Hepatocyte (in vitro differentiated cells): ENCODE measurements at regions not wholly inside any gene's neighbourhood (a gene's known extent, or its start where the extent isn't known, plus 50 kb on each side); places are given as distances from the start of the nearest gene placed in this dataset.

Source experiments
- DNase-seq: peaks from one replicate; pipeline ENCODE4 v3.0.0-alpha.2; 2016; ENCODE audit warnings: low spot score
- H2AFZ ChIP-seq: fragments of 200-600 bp; sonication (generic); 2 replicates; pipeline ENCODE4 v1.6.0; 2016; ENCODE audit warnings: antibody characterized with exemption, mild to moderate bottlenecking
- H3K27ac ChIP-seq: fragments of 200-600 bp; sonication (generic); 2 replicates; pipeline ENCODE4 v1.5.1; 2016; ENCODE audit warnings: mild to moderate bottlenecking
- H3K27me3 ChIP-seq: fragments of 200-600 bp; sonication (generic); 2 replicates; pipeline ENCODE4 v1.6.1; 2016
- H3K36me3 ChIP-seq: fragments of 200-600 bp; sonication (generic); replicated peaks from 2 replicates; pipeline ENCODE4 v1.5.1; 2016; ENCODE audit warnings: low read depth; ENCODE audit not compliant: insufficient read depth
- H3K4me1 ChIP-seq: fragments of 200-600 bp; sonication (generic); 2 replicates; pipeline ENCODE4 v1.5.1; 2016; ENCODE audit warnings: mild to moderate bottlenecking, moderate library complexity; ENCODE audit not compliant: insufficient read depth
- H3K4me2 ChIP-seq: fragments of 200-600 bp; sonication (generic); 2 replicates; pipeline ENCODE4 v1.6.0; 2016
- H3K4me3 ChIP-seq: fragments of 200-600 bp; sonication (generic); 2 replicates; pipeline ENCODE4 v1.5.1; 2016; ENCODE audit warnings: mild to moderate bottlenecking
- H3K79me2 ChIP-seq: fragments of 200-600 bp; sonication (generic); 2 replicates; pipeline ENCODE4 v1.6.0; 2017; ENCODE audit warnings: mild to moderate bottlenecking
- H3K9me2 ChIP-seq: fragments of 200-600 bp; sonication (generic); replicated peaks from 2 replicates; pipeline ENCODE4 v1.6.0; 2017; ENCODE audit warnings: mild to moderate bottlenecking; ENCODE audit not compliant: insufficient read depth
- H3K9me3 ChIP-seq: fragments of 200-600 bp; sonication (generic); 2 replicates; pipeline ENCODE4 v1.5.1; 2016; ENCODE audit warnings: low read depth, mild to moderate bottlenecking
- H4K20me1 ChIP-seq: fragments of 200-600 bp; sonication (generic); 2 replicates; pipeline ENCODE4 v1.6.0; 2016; ENCODE audit warnings: mild to moderate bottlenecking; ENCODE audit not compliant: insufficient read depth, poor library complexity, severe bottlenecking
- EZH2 ChIP-seq: fragments of 200-600 bp; sonication (generic); IDR thresholded peaks from 2 replicates; pipeline ENCODE4 v1.6.1; 2016; ENCODE audit warnings: antibody characterized with exemption, mild to moderate bottlenecking, borderline replicate concordance
- EZH2phosphoT487 ChIP-seq: fragments of 200-600 bp; sonication (generic); IDR thresholded peaks from one replicate; pipeline ENCODE4 v1.6.1; 2018; ENCODE audit warnings: antibody characterized with exemption, mild to moderate bottlenecking, low read depth, moderate library complexity; ENCODE audit not compliant: unreplicated experiment, severe bottlenecking
- WGBS: methylation state at CpG from one replicate; pipeline ENCODE4 v1.1.6; 2016; ENCODE audit warnings: low lambda C conversion rate; ENCODE audit errors: missing lambda C conversion rate; 5-methylcytosine and 5-hydroxymethylcytosine counted together
- TF ChIP-seq, protein P1 (sequence below): fragments of 200-600 bp; sonication (generic); IDR thresholded peaks from 2 replicates; pipeline ENCODE4 v1.5.1; 2016; ENCODE audit warnings: antibody characterized with exemption, mild to moderate bottlenecking; ENCODE audit not compliant: poor library complexity

DNA sequence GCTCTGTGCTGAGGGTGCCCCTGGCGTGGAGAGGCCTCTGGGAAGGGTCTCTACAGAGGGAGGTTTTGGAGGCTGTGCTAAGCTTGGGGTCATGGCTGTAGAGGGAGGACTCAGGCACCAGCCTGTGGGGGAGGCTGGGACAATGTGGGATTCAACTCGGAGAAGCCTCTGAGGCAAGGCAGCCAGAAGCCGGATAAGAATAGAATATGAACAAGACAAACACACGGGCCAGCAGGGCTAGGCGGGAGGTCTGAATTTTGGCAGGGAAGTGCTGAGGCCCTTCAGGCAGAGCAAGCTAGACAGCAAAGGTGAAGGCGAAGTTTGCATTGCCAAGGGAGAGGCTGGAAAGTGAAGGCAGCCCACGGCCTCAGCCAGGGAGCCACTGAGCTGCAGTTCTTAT, 612.1 kb upstream of the NR2F2 start:
- Histone ChIP-seq H3K4me1 (no peaks in the 10 kb centered on the region), H3K9me3 (no peaks in the 10 kb centered on the region), H3K79me2 (no peaks in the 10 kb centered on the region), H4K20me1 (no peaks in the 10 kb centered on the region), H3K27me3 (no peaks in the 10 kb centered on the region), H3K36me3 (no peaks in the 10 kb centered on the region), H2AFZ (no peak overlapping the region), H3K27ac (no peak overlapping the region), H3K4me3 (no peak overlapping the region), H3K9me2 (no peaks in the 10 kb centered on the region), H3K4me2 (no peak overlapping the region)
- no peak for DNase-seq
- WGBS = 90% methylated on average over 7 of the region's 7 CpGs
- no peak for TF ChIP-seq EZH2phosphoT487
- TF ChIP-seq, protein P1, sequence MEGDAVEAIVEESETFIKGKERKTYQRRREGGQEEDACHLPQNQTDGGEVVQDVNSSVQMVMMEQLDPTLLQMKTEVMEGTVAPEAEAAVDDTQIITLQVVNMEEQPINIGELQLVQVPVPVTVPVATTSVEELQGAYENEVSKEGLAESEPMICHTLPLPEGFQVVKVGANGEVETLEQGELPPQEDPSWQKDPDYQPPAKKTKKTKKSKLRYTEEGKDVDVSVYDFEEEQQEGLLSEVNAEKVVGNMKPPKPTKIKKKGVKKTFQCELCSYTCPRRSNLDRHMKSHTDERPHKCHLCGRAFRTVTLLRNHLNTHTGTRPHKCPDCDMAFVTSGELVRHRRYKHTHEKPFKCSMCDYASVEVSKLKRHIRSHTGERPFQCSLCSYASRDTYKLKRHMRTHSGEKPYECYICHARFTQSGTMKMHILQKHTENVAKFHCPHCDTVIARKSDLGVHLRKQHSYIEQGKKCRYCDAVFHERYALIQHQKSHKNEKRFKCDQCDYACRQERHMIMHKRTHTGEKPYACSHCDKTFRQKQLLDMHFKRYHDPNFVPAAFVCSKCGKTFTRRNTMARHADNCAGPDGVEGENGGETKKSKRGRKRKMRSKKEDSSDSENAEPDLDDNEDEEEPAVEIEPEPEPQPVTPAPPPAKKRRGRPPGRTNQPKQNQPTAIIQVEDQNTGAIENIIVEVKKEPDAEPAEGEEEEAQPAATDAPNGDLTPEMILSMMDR = no peak
- no peak for TF ChIP-seq EZH2

DNA sequence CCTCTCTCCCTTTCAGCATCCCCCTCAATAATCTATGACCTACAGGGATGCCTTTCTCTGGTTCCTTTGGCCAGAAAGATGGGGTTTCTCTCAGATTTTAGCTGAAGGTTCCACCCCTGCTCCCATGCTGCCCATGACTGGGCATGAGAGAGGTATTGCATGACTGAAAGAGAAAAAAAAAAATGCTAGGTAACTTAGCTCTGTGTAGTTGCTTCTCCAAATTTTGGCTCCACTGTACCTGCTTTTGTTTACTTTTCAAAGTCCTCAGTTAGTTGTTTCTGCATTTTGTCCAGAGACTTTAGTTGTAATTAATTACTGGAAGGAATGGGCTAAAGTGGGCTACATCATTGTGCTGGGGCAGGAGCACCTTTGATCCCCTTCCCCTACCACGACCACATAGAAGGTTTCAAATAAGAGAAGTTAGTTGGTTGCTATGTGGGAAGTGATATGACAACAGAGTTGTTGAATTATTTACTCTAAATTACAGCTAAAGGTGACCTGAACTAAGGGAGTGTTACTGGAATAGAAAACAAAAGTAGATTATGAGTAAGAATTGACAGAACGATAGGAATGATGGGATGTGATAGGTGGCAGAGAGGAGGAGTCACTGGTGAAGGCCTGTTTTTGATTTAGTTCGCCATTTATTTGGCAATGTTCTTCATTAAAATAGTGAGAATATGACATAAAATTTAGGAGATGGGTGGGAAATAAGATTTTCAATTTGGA, 605.4 kb upstream of the NR2F2 start:
- H3K27me3 ChIP-seq = no peaks in the 10 kb centered on the region
- H3K9me3 ChIP-seq = no peaks in the 10 kb centered on the region
- no peaks in the 10 kb centered on the region for H4K20me1 ChIP-seq
- no peak overlapping the region for H2AFZ ChIP-seq
- WGBS = 89% methylated on average over 3 of the region's 3 CpGs
- no peaks in the 10 kb centered on the region for H3K36me3 ChIP-seq
- no peak overlapping the region for H3K4me3 ChIP-seq
- TF ChIP-seq EZH2phosphoT487 (no peak), EZH2 (no peak)
- TF ChIP-seq, protein P1 = no peak
- H3K27ac ChIP-seq = no peak overlapping the region
- no peaks in the 10 kb centered on the region for H3K4me1 ChIP-seq
- H3K9me2 ChIP-seq = no peaks in the 10 kb centered on the region
- no peak for DNase-seq
- no peak overlapping the region for H3K4me2 ChIP-seq
- H3K79me2 ChIP-seq = no peaks in the 10 kb centered on the region

DNA sequence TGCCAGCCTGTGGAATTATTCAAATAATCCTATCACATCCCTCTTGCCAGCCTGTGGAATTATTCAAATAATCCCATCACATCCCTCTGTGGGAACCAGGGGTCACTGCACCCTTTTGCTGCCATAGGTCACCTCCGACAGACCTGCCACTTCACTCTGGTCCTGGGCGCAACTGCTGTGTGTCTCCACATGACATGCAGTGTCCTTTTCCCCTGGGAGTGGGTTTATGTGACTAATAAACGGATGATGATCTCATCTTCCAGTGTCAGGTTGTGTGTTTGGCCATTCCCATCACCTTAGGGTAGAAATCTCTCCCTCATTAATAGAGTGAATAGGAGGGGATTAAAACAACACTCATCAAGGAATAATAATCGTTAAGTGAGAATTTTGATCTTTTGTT, 603.6 kb upstream of the NR2F2 start:
- Histone ChIP-seq H3K4me3 (no peak overlapping the region), H3K79me2 (no peaks in the 10 kb centered on the region), H2AFZ (no peak overlapping the region), H3K4me1 (no peaks in the 10 kb centered on the region), H3K4me2 (no peak overlapping the region), H3K27ac (no peak overlapping the region), H4K20me1 (no peaks in the 10 kb centered on the region), H3K9me2 (no peaks in the 10 kb centered on the region), H3K27me3 (no peaks in the 10 kb centered on the region), H3K9me3 (no peaks in the 10 kb centered on the region), H3K36me3 (no peaks in the 10 kb centered on the region)
- TF ChIP-seq EZH2 (no peak), EZH2phosphoT487 (no peak)
- TF ChIP-seq, protein P1 = no peak
- DNase-seq = no peak
- 88% methylated on average over 4 of the region's 4 CpGs for WGBS

DNA sequence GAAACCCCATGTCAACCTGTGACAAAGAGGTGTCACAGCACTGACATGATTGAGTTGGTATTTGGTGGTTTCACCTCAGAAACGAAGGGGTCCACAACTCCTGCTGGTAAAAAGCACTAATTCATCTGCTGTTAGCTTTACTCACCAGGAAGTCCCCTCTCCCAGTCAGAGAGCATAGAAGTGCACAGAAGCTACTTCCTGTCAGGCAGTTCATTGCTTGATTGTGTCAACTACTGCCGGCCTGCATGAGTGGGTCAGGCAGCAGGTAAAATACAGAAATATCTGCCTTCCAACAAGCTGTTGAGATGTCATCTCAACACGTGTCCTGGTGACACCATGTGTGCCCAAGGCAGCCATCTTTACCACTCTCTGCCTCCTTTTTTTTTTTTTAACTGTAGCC, 596.6 kb upstream of the NR2F2 start:
- TF ChIP-seq, protein P1 = no peak
- TF ChIP-seq EZH2 = no peak
- TF ChIP-seq EZH2phosphoT487 = no peak
- 74% methylated on average over 3 of the region's 3 CpGs for WGBS
- no peak for DNase-seq

More for the DNA sequence above, 596.6 kb upstream of the NR2F2 start:
- no peaks in the 10 kb centered on the region for H3K27me3 ChIP-seq
- no peaks in the 10 kb centered on the region for H3K79me2 ChIP-seq
- H3K4me1 ChIP-seq = no peaks in the 10 kb centered on the region
- no peaks in the 10 kb centered on the region for H3K9me2 ChIP-seq
- no peaks in the 10 kb centered on the region for H3K36me3 ChIP-seq
- H2AFZ ChIP-seq = no peak overlapping the region
- no peaks in the 10 kb centered on the region for H4K20me1 ChIP-seq
- no peak overlapping the region for H3K4me2 ChIP-seq
- H3K9me3 ChIP-seq = no peaks in the 10 kb centered on the region
- H3K4me3 ChIP-seq = no peak overlapping the region
- no peak overlapping the region for H3K27ac ChIP-seq
